ENCODE measurements at regions not wholly inside any gene's neighbourhood (a gene's known extent, or its start where the extent isn't known, plus 50 kb on each side); places are given as distances from the start of the nearest gene placed in this dataset.

DNA sequence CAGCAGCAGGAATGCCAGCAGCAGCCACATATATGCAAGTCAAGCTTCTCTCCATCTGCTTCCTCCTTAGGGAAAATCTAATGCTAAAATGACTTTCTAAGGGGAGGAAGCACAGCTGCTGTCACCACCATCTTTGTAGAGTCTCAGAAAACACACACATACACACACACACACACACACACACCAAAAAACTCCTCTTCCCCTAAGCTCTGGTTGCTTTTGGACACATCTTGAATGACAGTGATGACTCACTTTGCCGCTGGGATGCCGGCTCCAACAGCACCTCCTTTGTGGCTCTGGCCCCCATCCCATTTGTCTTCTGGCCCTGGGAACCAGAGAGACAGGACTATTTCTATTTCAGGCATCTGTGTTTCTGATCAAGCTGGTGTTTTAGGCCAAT lies 124.8 kb upstream of the GOLIM4 start:
- H3K9me3 ChIP-seq = no peaks in the 10 kb centered on the region
- ATAC-seq (ENCODE audit: insufficient number of reproducible peaks, low FRiP score, low read depth) = no peak
- no peak for DNase-seq (ENCODE audit: low spot score)
- H3K4me3 ChIP-seq = no peak overlapping the region
- H3K4me1 ChIP-seq (ENCODE audit: control insufficient read depth in 1 of 2, low read depth in 2 of 2) = no peaks in the 10 kb centered on the region
- H3K27me3 ChIP-seq (replicated peaks; ENCODE audit: insufficient read depth) = no peaks in the 10 kb centered on the region
- no peak overlapping the region for H3K27ac ChIP-seq
- no peaks in the 10 kb centered on the region for H3K36me3 ChIP-seq
- TF ChIP-seq, protein P1, sequence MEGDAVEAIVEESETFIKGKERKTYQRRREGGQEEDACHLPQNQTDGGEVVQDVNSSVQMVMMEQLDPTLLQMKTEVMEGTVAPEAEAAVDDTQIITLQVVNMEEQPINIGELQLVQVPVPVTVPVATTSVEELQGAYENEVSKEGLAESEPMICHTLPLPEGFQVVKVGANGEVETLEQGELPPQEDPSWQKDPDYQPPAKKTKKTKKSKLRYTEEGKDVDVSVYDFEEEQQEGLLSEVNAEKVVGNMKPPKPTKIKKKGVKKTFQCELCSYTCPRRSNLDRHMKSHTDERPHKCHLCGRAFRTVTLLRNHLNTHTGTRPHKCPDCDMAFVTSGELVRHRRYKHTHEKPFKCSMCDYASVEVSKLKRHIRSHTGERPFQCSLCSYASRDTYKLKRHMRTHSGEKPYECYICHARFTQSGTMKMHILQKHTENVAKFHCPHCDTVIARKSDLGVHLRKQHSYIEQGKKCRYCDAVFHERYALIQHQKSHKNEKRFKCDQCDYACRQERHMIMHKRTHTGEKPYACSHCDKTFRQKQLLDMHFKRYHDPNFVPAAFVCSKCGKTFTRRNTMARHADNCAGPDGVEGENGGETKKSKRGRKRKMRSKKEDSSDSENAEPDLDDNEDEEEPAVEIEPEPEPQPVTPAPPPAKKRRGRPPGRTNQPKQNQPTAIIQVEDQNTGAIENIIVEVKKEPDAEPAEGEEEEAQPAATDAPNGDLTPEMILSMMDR (IDR thresholded peaks at IDR 0.05) = no peak

DNA sequence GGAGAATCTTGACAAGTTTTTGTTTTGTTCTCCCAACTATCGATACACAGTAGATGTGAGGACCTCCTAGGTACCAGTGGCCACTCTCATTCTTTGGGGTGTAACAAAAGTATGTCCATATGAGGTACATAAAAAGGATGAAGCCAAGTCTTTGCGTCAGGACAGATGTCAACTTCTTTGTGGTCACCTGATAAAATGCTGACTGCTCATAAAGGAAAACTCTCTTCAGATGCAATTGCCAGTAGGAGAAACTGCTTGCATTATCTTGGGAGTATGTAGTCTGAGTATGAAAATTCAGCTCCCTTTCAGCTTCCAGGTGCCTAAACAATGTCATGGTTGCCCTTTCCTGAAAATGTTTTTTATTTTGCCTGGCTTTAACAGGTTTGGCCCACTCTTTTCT lies 123.8 kb upstream of the GOLIM4 start:
- ATAC-seq (ENCODE audit: insufficient number of reproducible peaks, low FRiP score, low read depth) (no peak), DNase-seq (ENCODE audit: low spot score) (no peak)
- no peaks in the 10 kb centered on the region for H3K27me3 ChIP-seq (replicated peaks; ENCODE audit: insufficient read depth)
- no peak overlapping the region for H3K27ac ChIP-seq
- no peaks in the 10 kb centered on the region for H3K9me3 ChIP-seq
- no peaks in the 10 kb centered on the region for H3K36me3 ChIP-seq
- H3K4me3 ChIP-seq = no peak overlapping the region
- TF ChIP-seq, protein P1 (IDR thresholded peaks at IDR 0.05) = no peak
- no peaks in the 10 kb centered on the region for H3K4me1 ChIP-seq (ENCODE audit: control insufficient read depth in 1 of 2, low read depth in 2 of 2)

DNA sequence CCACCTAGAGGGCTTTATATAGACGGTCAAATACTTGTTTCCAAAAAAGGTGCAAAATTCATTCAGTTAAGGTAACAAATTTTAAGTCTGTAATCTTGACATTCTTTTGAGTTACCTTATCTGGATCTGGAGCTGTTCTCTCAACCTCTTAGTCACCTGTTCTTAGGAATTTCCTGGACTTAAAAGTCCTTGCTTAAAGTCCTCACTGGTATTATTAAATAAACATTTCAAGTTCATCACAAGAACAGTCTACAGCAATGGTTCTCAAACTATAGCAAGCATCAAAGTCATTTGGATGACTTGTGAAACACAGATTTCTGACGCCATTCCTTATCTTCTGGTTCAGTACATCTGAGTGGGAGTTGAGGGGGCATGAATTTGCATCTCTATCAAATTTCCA lies 122.9 kb upstream of the GOLIM4 start:
- Histone ChIP-seq H3K27me3 (replicated peaks; ENCODE audit: insufficient read depth) (no peaks in the 10 kb centered on the region), H3K36me3 (no peaks in the 10 kb centered on the region), H3K27ac (no peak overlapping the region), H3K9me3 (no peaks in the 10 kb centered on the region), H3K4me3 (no peak overlapping the region), H3K4me1 (ENCODE audit: control insufficient read depth in 1 of 2, low read depth in 2 of 2) (no peaks in the 10 kb centered on the region)
- DNase-seq (ENCODE audit: low spot score) = no peak
- TF ChIP-seq, protein P1 (IDR thresholded peaks at IDR 0.05) = no peak
- no peak for ATAC-seq (ENCODE audit: insufficient number of reproducible peaks, low FRiP score, low read depth)

DNA sequence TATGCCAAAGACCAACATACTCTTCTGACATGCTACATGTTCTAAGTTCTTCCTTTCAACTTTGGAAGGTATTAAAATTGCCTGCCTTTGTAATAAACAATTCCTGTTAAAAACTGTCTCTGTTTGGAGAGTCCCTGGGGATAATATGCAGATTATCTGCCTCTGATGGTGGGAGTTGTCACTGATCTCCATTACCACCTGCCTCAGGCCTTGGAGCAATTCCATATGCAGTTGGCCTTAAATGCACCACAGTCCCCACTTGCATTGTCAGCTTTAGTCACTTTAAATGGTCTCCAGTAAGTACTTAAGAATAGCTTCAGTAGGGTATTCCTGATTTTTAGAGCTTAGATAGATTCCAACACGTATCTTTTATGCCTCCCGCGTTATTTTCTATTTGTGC lies 121.1 kb upstream of the GOLIM4 start:
- DNase-seq (ENCODE audit: low spot score) (no peak), ATAC-seq (ENCODE audit: insufficient number of reproducible peaks, low FRiP score, low read depth) (no peak)
- Histone ChIP-seq H3K4me3 (no peak overlapping the region), H3K27me3 (replicated peaks; ENCODE audit: insufficient read depth) (no peaks in the 10 kb centered on the region), H3K27ac (no peak overlapping the region), H3K9me3 (no peaks in the 10 kb centered on the region), H3K4me1 (ENCODE audit: control insufficient read depth in 1 of 2, low read depth in 2 of 2) (no peaks in the 10 kb centered on the region), H3K36me3 (no peaks in the 10 kb centered on the region)
- TF ChIP-seq, protein P1 (IDR thresholded peaks at IDR 0.05) = no peak

DNA sequence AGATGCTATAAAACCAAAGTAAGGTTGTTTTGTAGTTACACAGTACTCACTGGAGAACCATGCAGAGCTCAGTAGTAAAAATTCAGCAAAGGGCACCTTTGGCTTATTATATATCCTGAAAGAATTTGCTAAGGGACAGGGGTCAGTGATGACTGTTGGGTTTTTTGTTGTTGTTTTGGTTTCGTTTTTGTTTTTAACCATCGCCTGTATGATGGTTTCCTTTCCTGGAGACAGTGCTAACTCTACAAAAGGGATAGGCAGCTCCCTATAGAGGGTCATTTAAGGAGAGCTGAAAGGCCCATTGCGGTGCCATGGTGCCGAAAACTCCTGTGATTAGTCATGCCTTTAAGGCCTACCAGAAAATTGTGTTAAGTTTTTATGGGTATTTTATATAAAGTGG lies 118.2 kb upstream of the GOLIM4 start:
- no peaks in the 10 kb centered on the region for H3K9me3 ChIP-seq
- no peaks in the 10 kb centered on the region for H3K4me1 ChIP-seq (ENCODE audit: control insufficient read depth in 1 of 2, low read depth in 2 of 2)
- no peaks in the 10 kb centered on the region for H3K27me3 ChIP-seq (replicated peaks; ENCODE audit: insufficient read depth)
- H3K4me3 ChIP-seq = no peak overlapping the region
- no peak for ATAC-seq (ENCODE audit: insufficient number of reproducible peaks, low FRiP score, low read depth)
- TF ChIP-seq, protein P1 (IDR thresholded peaks at IDR 0.05) = no peak
- H3K36me3 ChIP-seq = no peaks in the 10 kb centered on the region
- no peak for DNase-seq (ENCODE audit: low spot score)
- no peak overlapping the region for H3K27ac ChIP-seq
